ENCODE measurements at regions not wholly inside any gene's neighbourhood (a gene's known extent, or its start where the extent isn't known, plus 50 kb on each side); places are given as distances from the start of the nearest gene placed in this dataset.

DNA sequence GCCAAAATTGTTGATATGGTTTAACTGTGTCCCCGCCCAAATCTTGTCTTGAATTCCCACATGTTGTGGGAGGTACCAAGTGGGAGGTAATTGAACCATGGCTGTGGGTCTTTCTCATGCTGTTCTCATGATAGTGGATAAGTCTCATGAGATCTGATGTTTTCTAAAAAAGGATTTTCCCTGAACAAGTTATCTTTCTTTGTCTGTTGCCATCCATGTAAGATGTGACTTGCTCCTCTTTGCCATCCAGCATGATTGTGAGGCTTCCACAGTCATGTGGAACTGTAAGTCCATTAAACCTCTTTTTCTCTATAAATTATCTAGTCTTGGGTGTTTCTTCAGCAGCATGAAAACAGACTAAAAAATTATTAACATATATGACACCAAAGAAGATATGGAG, 986.7 kb upstream of the MIR17HG start:
- no peaks in the 10 kb centered on the region for H3K9me3 ChIP-seq
- no peak for DNase-seq
- WGBS, 2 donors = 88 to 91% methylated on average over 1 of the region's 1 CpG

DNA sequence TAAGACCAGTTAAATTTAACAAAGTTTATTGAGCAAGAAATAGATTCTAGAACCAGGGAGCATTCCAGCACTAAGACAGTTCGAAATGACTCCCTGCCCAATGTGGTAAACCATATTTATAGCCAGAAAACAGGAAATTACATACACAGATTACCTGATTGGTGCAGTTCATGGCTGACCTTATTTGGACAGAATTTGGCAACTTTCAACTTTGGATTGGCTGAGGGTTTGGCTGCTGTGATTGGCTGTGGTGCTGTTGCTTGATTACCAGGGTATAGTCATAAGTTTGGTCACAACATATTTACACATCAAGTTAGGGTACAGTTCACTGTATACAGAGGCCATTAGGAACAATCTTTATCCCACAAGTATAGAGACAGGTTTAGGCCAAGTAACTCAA, 984.8 kb upstream of the MIR17HG start:
- Histone ChIP-seq H3K27me3 (no peaks in the 10 kb centered on the region), H3K36me3 (no peaks in the 10 kb centered on the region), H3K4me1 (no peaks in the 10 kb centered on the region), H3K9me3 (no peaks in the 10 kb centered on the region), H3K4me3 (replicated peaks in 1 of 3) (no peak overlapping the region), H3K27ac (no peak overlapping the region)
- no peak for DNase-seq
- intact Hi-C loops (cut with DNase I) = no loop called here
- TF ChIP-seq, protein P1, sequence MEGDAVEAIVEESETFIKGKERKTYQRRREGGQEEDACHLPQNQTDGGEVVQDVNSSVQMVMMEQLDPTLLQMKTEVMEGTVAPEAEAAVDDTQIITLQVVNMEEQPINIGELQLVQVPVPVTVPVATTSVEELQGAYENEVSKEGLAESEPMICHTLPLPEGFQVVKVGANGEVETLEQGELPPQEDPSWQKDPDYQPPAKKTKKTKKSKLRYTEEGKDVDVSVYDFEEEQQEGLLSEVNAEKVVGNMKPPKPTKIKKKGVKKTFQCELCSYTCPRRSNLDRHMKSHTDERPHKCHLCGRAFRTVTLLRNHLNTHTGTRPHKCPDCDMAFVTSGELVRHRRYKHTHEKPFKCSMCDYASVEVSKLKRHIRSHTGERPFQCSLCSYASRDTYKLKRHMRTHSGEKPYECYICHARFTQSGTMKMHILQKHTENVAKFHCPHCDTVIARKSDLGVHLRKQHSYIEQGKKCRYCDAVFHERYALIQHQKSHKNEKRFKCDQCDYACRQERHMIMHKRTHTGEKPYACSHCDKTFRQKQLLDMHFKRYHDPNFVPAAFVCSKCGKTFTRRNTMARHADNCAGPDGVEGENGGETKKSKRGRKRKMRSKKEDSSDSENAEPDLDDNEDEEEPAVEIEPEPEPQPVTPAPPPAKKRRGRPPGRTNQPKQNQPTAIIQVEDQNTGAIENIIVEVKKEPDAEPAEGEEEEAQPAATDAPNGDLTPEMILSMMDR (IDR thresholded peaks at IDR 0.05) = no peak
- no peak for TF ChIP-seq POLR2A (IDR thresholded peaks at IDR 0.05)
- WGBS, 2 donors = 71 to 82% methylated on average over 1 of the region's 1 CpG

More for the DNA sequence above, 986.7 kb upstream of the MIR17HG start:
- H3K27ac ChIP-seq = no peak overlapping the region
- H3K4me1 ChIP-seq = no peaks in the 10 kb centered on the region
- no peaks in the 10 kb centered on the region for H3K27me3 ChIP-seq
- no peaks in the 10 kb centered on the region for H3K36me3 ChIP-seq
- intact Hi-C loops (cut with DNase I) = no loop called here
- no peak for TF ChIP-seq POLR2A (IDR thresholded peaks at IDR 0.05)
- TF ChIP-seq, protein P1 (IDR thresholded peaks at IDR 0.05) = no peak
- H3K4me3 ChIP-seq (replicated peaks in 1 of 3) = no peak overlapping the region

DNA sequence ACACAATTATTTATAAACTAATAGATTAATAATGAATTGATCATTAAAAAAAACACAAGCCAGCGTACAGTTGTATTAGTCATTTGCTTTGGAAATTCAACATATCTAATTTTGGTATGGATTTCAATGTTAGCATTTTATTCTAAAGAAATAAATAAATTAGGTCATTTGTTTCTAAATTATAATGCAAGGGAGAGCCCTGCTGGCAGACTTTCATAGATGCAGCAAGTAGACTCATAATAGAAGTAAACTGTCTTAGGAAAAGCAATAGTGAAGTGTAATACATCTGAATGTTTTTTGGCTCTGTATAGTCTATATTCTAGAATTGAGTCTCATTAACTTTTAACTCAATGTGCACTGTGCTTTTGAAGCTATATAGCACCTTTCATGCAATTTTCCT, 982.4 kb upstream of the MIR17HG start:
- DNase-seq = no peak
- WGBS, 2 donors = 93 to 96% methylated on average over 1 of the region's 1 CpG
- H3K36me3 ChIP-seq = no peaks in the 10 kb centered on the region
- no peaks in the 10 kb centered on the region for H3K4me1 ChIP-seq
- intact Hi-C loops (cut with DNase I) = no loop called here
- no peak overlapping the region for H3K27ac ChIP-seq
- TF ChIP-seq, protein P1 (IDR thresholded peaks at IDR 0.05) = no peak
- no peak for TF ChIP-seq POLR2A (IDR thresholded peaks at IDR 0.05)
- H3K9me3 ChIP-seq = no peaks in the 10 kb centered on the region
- H3K4me3 ChIP-seq (replicated peaks in 1 of 3) = no peak overlapping the region
- H3K27me3 ChIP-seq = no peaks in the 10 kb centered on the region

DNA sequence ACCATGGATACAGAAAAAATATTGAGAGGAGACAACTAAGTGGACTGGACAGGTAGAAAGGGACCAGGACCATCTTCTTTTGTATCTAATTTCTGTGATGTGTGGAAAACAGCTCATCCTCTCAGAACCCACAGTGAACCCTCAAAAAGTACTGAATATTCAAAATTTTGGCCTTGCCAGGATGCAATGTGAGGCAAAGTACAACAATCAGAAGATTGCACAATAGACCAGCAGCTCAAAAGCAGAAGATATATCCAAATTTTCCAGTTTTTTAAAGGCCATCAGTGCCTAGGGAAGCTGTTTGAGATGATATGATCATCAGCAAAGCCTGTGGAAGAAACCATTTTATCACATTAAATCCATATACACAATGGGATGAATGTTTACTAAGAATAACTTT, 973.3 kb upstream of the MIR17HG start:
- H3K4me3 ChIP-seq (replicated peaks in 1 of 3) = no peak overlapping the region
- H3K4me1 ChIP-seq = no peaks in the 10 kb centered on the region
- TF ChIP-seq, protein P1 (IDR thresholded peaks at IDR 0.05) = no peak
- no peak for TF ChIP-seq POLR2A (IDR thresholded peaks at IDR 0.05)
- no peaks in the 10 kb centered on the region for H3K36me3 ChIP-seq
- intact Hi-C loops (cut with DNase I) = no loop called here
- H3K27me3 ChIP-seq = no peaks in the 10 kb centered on the region
- no peak for DNase-seq
- no peaks in the 10 kb centered on the region for H3K9me3 ChIP-seq
- no peak overlapping the region for H3K27ac ChIP-seq

DNA sequence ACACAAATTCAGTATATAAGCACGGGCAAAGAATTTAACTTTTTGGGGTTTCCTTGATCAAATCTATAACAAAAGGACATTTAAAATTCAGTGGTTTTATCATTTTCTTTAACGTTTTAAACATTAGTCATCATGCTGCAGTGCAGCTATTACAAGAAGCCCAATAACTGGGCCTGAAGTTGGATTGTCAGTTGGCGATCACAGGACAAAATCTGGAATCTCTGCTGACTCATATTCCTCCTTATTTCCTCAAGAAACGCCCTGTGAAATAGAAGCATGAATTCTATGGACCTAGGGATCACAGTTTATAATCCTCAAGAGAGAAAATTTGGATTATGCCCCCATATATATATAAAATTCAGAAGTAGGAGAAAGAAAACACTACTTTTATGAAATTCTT, 971.6 kb upstream of the MIR17HG start:
- 89 to 91% methylated on average over 4 of the region's 4 CpGs for WGBS, 2 donors
- H3K4me1 ChIP-seq = no peaks in the 10 kb centered on the region

More for the DNA sequence above, 971.6 kb upstream of the MIR17HG start:
- no peaks in the 10 kb centered on the region for H3K27me3 ChIP-seq
- H3K9me3 ChIP-seq = no peaks in the 10 kb centered on the region
- no peaks in the 10 kb centered on the region for H3K36me3 ChIP-seq
- no peak for TF ChIP-seq POLR2A (IDR thresholded peaks at IDR 0.05)
- TF ChIP-seq, protein P1 (IDR thresholded peaks at IDR 0.05) = no peak
- H3K27ac ChIP-seq = no peak overlapping the region
- no peak for DNase-seq
- no peak overlapping the region for H3K4me3 ChIP-seq (replicated peaks in 1 of 3)
- intact Hi-C loops (cut with DNase I) = no loop called here

All from thyroid gland (tissue), 4 donors.